Esophagus muscularis mucosa (tissue), 4 donors: ENCODE measurements at regions not wholly inside any gene's neighbourhood (a gene's known extent, or its start where the extent isn't known, plus 50 kb on each side); places are given as distances from the start of the nearest gene placed in this dataset.

Experiments
- DNase-seq: peaks from one replicate; pipeline ENCODE4 v3.0.0-alpha.2; 2017; ENCODE audit errors: extremely low spot score
- H3K27ac ChIP-seq, 4 donors: fragments of 200-600 bp; sonication (generic); replicated peaks in 1 of 4; 1 replicate in 3 of 4; 2 replicates in 1 of 4; pipeline ENCODE4 v1.5.1; 2016 to 2019; ENCODE audit warnings: mild to moderate bottlenecking in 1 of 4
- H3K27me3 ChIP-seq, 4 donors: fragments of 200-600 bp; sonication (generic); one replicate each; pipeline versions ENCODE4 v1.5.1 to v1.6.0; 2016 to 2019
- H3K36me3 ChIP-seq, 4 donors: fragments of 200-600 bp; sonication (generic); one replicate each; pipeline ENCODE4 v1.5.1; 2016 to 2019
- H3K4me1 ChIP-seq, 4 donors: fragments of 200-600 bp; sonication (generic); one replicate each; pipeline ENCODE4 v1.5.1; 2016 to 2019
- H3K4me3 ChIP-seq, 4 donors: fragments of 200-600 bp; sonication (generic); 1 replicate in 2 of 4; 2 replicates in 2 of 4; pipeline ENCODE4 v1.5.1; 2016 to 2019; ENCODE audit warnings: mild to moderate bottlenecking in 4 of 4, moderate library complexity in 1 of 4
- H3K9me3 ChIP-seq, 4 donors: fragments of 200-600 bp; sonication (generic); 1 replicate in 3 of 4; 2 replicates in 1 of 4; pipeline ENCODE4 v1.5.1; 2016 to 2019
- EP300 ChIP-seq: sonication (generic); formaldehyde crosslinking; IDR thresholded peaks from one replicate; pipeline ENCODE4 v1.6.1; 2017; ENCODE audit warnings: antibody characterized with exemption
- POLR2A ChIP-seq: fragments of 450-650 bp; IDR thresholded peaks from one replicate; pipeline ENCODE4 v1.6.1; 2017; ENCODE audit warnings: antibody characterized with exemption, moderate library complexity, mild to moderate bottlenecking, low read depth
- POLR2AphosphoS5 ChIP-seq, 2 donors: sonication (generic); formaldehyde crosslinking; IDR thresholded peaks; one replicate each; pipeline ENCODE4 v1.6.1; 2017; ENCODE audit warnings: antibody characterized with exemption in 2 of 2
- WGBS: methylation state at CpG from one replicate; pipeline ENCODE4 v1.1.5; 2018; 5-methylcytosine and 5-hydroxymethylcytosine counted together
- intact Hi-C: fragments of 100-400 bp; cut with DNase I; formaldehyde crosslinking; loops from one replicate; pipeline ENCODE4 v1.15.1; 2023
- TF ChIP-seq, protein P1 (sequence below), 3 experiments: fragments of 200-600 bp in 2 of 3; fragments of 450-650 bp in 1 of 3; sonication (generic) in 2 of 3; IDR thresholded peaks; one replicate each; pipeline ENCODE4 v1.5.1; 2017 to 2019; ENCODE audit warnings: antibody characterized with exemption in 3 of 3, mild to moderate bottlenecking in 2 of 3, moderate library complexity in 1 of 3

- no peaks in the 10 kb centered on the region for H3K27me3 ChIP-seq
- no peak for DNase-seq
- H3K9me3 ChIP-seq = no peaks in the 10 kb centered on the region
Observed at GRCh38 chr12:30180602-30181001, 396.9 kb upstream of the TMTC1 start.

GRCh38 chr12:30178916-30179315, 395.2 kb upstream of the TMTC1 start:
- H3K9me3 ChIP-seq = no peaks in the 10 kb centered on the region
- 82% methylated on average over 2 of the region's 2 CpGs for WGBS
- H3K4me3 ChIP-seq = no peak overlapping the region
- H3K27me3 ChIP-seq = no peaks in the 10 kb centered on the region
- no peak overlapping the region for H3K27ac ChIP-seq
- intact Hi-C loops = no loop called here
- TF ChIP-seq EP300 (no peak), POLR2A (no peak), POLR2AphosphoS5 (IDR thresholded peaks at IDR 0.05) (no peak)
- TF ChIP-seq, protein P1, sequence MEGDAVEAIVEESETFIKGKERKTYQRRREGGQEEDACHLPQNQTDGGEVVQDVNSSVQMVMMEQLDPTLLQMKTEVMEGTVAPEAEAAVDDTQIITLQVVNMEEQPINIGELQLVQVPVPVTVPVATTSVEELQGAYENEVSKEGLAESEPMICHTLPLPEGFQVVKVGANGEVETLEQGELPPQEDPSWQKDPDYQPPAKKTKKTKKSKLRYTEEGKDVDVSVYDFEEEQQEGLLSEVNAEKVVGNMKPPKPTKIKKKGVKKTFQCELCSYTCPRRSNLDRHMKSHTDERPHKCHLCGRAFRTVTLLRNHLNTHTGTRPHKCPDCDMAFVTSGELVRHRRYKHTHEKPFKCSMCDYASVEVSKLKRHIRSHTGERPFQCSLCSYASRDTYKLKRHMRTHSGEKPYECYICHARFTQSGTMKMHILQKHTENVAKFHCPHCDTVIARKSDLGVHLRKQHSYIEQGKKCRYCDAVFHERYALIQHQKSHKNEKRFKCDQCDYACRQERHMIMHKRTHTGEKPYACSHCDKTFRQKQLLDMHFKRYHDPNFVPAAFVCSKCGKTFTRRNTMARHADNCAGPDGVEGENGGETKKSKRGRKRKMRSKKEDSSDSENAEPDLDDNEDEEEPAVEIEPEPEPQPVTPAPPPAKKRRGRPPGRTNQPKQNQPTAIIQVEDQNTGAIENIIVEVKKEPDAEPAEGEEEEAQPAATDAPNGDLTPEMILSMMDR (IDR thresholded peaks at IDR 0.05) = no peak
- H3K4me1 ChIP-seq = no peaks in the 10 kb centered on the region
- DNase-seq = no peak
- no peaks in the 10 kb centered on the region for H3K36me3 ChIP-seq

More at GRCh38 chr12:30180602-30181001, 396.9 kb upstream of the TMTC1 start:
- Histone ChIP-seq H3K27ac (no peak overlapping the region), H3K4me3 (no peak overlapping the region), H3K4me1 (no peaks in the 10 kb centered on the region), H3K36me3 (no peaks in the 10 kb centered on the region)
- TF ChIP-seq EP300 (no peak), POLR2A (no peak), POLR2AphosphoS5 (IDR thresholded peaks at IDR 0.05) (no peak)
- TF ChIP-seq, protein P1 (IDR thresholded peaks at IDR 0.05) = no peak
- intact Hi-C loops = no loop called here

DNA sequence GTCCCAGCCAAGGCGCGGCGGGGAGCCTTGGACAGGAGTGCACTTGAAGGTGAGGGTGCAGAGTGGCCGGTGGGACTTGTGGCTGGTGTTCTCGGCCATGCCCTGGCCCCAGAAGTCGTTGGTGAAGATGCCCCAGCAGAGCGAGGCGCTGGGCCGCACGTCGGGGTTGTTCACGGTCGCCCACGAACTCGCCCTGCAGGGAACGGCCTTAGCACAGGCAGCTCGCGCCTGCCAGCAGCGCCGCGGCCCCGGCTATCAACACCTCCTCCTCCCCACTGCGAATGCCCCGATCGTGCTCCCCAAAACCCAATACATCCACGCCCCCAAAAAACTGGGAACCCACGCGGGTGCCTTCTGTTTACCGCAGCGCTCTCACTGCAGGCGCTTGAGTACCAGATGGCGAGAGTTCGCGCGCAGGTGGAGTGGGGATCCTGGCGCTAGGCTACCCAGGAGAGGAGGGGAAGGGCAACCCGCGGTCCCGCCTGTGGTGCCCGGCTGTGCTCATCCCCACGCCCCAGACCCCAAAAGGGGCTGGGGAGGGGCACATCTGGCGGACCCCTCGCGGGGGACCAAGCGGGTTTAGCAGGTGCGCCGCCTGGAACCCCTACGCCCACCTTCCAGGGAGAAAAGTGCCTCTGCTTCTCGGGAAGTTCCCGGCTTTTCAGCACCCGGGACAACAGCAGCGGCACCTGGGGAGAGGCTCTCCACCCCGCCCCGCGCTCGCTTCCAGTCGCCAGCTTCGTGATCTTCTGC, 386.3 kb upstream of the TMTC1 start:
- TF ChIP-seq EP300 = no peak
- TF ChIP-seq, protein P1 (IDR thresholded peaks at IDR 0.05) = no peak
- Histone ChIP-seq H3K27ac (no peak overlapping the region), H3K9me3 (no peaks in the 10 kb centered on the region), H3K36me3 (no peaks in the 10 kb centered on the region), H3K4me1 (peaks cover 0 to 5% (median 4%) of the 10 kb centered on the region in 4 donors), H3K4me3 (no peak overlapping the region), H3K27me3 (peaks cover 0 to 32% (median 14%) of the 10 kb centered on the region in 4 donors)
- WGBS = 41% methylated on average over 15 of the region's 58 CpGs
- DNase-seq = no peak
- intact Hi-C loops = no loop called here

DNA sequence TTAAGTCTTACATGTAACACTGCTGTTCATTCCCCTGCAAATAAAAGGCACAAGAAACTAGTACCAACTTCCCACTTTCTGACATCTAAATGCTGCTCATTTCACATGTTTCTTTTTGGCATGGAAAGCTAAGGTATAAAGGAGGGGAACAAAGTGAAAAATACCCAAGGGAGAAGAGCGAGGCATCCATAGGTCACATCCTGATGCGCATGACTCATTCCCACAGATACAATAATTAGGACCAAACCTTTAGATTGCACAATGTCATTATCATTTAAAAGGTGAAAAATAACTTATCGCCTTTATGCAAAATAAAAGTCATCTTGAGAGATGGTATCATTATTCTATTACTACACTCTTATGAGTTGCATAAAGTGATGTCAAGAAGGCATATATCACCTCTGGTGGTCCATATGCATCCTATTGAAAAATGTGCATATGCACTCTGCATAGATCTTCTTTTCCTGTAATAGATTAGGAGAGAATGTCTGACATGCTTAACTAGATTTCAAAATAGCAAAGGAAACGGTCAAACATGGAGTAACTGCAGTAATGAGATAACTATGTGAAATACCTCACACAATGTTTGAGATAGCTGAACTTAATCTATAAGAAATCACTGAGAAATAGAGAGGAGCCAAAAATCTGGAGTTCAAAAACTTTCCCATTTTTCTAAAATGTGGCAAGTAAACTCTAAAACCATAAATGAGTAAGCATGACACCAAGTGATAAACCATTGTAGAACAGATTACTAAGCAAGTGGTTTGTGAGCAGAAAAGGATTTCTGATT, 382.5 kb upstream of the TMTC1 start:
- intact Hi-C loops = no loop called here
- DNase-seq = no peak
- peaks cover 0 to 5% (median 4%) of the 10 kb centered on the region in 4 donors for H3K4me1 ChIP-seq
- TF ChIP-seq POLR2A (no peak), EP300 (no peak), POLR2AphosphoS5 (IDR thresholded peaks at IDR 0.05) (no peak)
- TF ChIP-seq, protein P1 (IDR thresholded peaks at IDR 0.05) = no peak
- H3K4me3 ChIP-seq = no peak overlapping the region
- peaks cover 0 to 29% (median 14%) of the 10 kb centered on the region in 4 donors for H3K27me3 ChIP-seq
- no peak overlapping the region for H3K27ac ChIP-seq
- whole genome bisulfite sequencing = 85% methylated on average over 4 of the region's 4 CpGs
- H3K36me3 ChIP-seq = no peaks in the 10 kb centered on the region
- H3K9me3 ChIP-seq = no peaks in the 10 kb centered on the region
